GM12878 (cell line): ENCODE measurements at regions not wholly inside any gene's neighbourhood (a gene's known extent, or its start where the extent isn't known, plus 50 kb on each side); places are given as distances from the start of the nearest gene placed in this dataset.

Experiments
- ATAC-seq: fragments of 200-7000 bp; cut with Tn5 transposase; 3 replicates; pipeline ENCODE4 v1.9.1; 2020; ENCODE audit warnings: mild to moderate bottlenecking, moderate library complexity
- BruUV-seq: library from RNA; stranded (reverse); fragments of 400-500 nt; replicated peaks from 2 replicates; lab custom pipeline; 2021; lab: Mats Ljungman, UMichigan
- CTCF ChIA-PET: fragments of 300-600 bp; sonication (Branson Sonifier 250); formaldehyde crosslinking; extraction: SDS; loops from one replicate; lab custom pipeline; 2021; ENCODE audit warnings: inconsistent platforms; lab: Yijun Ruan, JAX
- POLR2A ChIA-PET: fragments of 350-600 bp; formaldehyde crosslinking; extraction: SDS; loops from one replicate; lab custom pipeline; 2021; ENCODE audit warnings: inconsistent platforms; lab: Charles Lee
- RAD21 ChIA-PET: fragments of 300-600 bp; sonication (Branson Sonifier 250); formaldehyde crosslinking; loops from one replicate; lab custom pipeline; 2023; ENCODE audit warnings: antibody characterized with exemption; ENCODE audit not compliant: unreplicated experiment; lab: Charles Lee
- SMC1A ChIA-PET: fragments of 300-600 bp; sonication (Branson Sonifier 250); formaldehyde crosslinking; loops from one replicate; lab custom pipeline; 2023; ENCODE audit not compliant: unreplicated experiment, uncharacterized antibody; lab: Charles Lee
- DNase-seq: peaks from one replicate; pipeline ENCODE4 v3.0.0-alpha.2; 2011; ENCODE audit warnings: low read depth, low spot score
- FAIRE-seq: peaks from 3 replicates; lab custom pipeline; 2011; peaks lifted over from hg19 to GRCh38; lab: Jason Lieb, UNC
- H2AFZ ChIP-seq: 2 replicates; pipeline ENCODE4 v1.6.0; 2011; ENCODE audit warnings: low read depth, low read length, control low read depth; ENCODE audit not compliant: control insufficient read depth
- H3K27ac ChIP-seq: 2 replicates; pipeline ENCODE4 v1.5.1; 2011; ENCODE audit warnings: control low read depth; ENCODE audit not compliant: control insufficient read depth, insufficient read depth
- H3K27me3 ChIP-seq, 2 experiments: replicated peaks in 1 of 2; 2 replicates each; pipeline versions ENCODE4 v1.6.0 to v1.6.1; 2011; ENCODE audit warnings: low read length in 1 of 2; ENCODE audit not compliant: control insufficient read depth in 2 of 2, insufficient read depth in 2 of 2
- H3K36me3 ChIP-seq, 2 experiments: 2 replicates each; pipeline ENCODE4 v1.5.1; 2011; ENCODE audit warnings: low read length in 1 of 2; ENCODE audit not compliant: control insufficient read depth in 2 of 2, insufficient read depth in 2 of 2
- H3K4me1 ChIP-seq: 2 replicates; pipeline ENCODE4 v1.6.1; 2011; ENCODE audit warnings: mild to moderate bottlenecking, low read length, moderate library complexity, mixed read lengths; ENCODE audit not compliant: control insufficient read depth, insufficient read depth
- H3K4me2 ChIP-seq: 2 replicates; pipeline ENCODE4 v1.6.0; 2011; ENCODE audit warnings: control low read depth; ENCODE audit not compliant: control insufficient read depth, insufficient read depth
- H3K4me3 ChIP-seq: fragments of 200-600 bp; sonication (generic); 2 replicates; pipeline ENCODE4 v1.5.1; 2016
- H3K79me2 ChIP-seq: 2 replicates; pipeline ENCODE4 v1.6.0; 2011; ENCODE audit warnings: low read length; ENCODE audit not compliant: control insufficient read depth, insufficient read depth
- H3K9ac ChIP-seq: 2 replicates; pipeline ENCODE4 v1.8.0; 2011; ENCODE audit warnings: low read length, control low read depth, mixed read lengths; ENCODE audit not compliant: control insufficient read depth, insufficient read depth
- H3K9me3 ChIP-seq: replicated peaks from 3 replicates; pipeline ENCODE4 v1.5.1; 2011; ENCODE audit warnings: mild to moderate bottlenecking, low read length; ENCODE audit not compliant: control insufficient read depth, insufficient read depth
- H4K20me1 ChIP-seq: 2 replicates; pipeline ENCODE4 v1.6.0; 2011; ENCODE audit not compliant: control insufficient read depth, insufficient read depth
- BCL11A ChIP-seq: IDR thresholded peaks from 2 replicates; pipeline ENCODE4 v1.6.1; 2011; ENCODE audit warnings: low read depth, low read length
- EZH2 ChIP-seq: IDR thresholded peaks from 2 replicates; pipeline ENCODE4 v1.6.1; 2012; ENCODE audit warnings: low read depth, mild to moderate bottlenecking, control low read depth, inconsistent platforms, low read length, borderline replicate concordance; ENCODE audit not compliant: control insufficient read depth
- HDAC6 ChIP-seq: fragments of 200-600 bp; sonication (generic); IDR thresholded peaks from one replicate; pipeline ENCODE4 v1.8.0; 2017; ENCODE audit warnings: antibody characterized with exemption; ENCODE audit not compliant: unreplicated experiment
- IKZF1 ChIP-seq: fragments of 450-650 bp; conservative IDR thresholded peaks from 2 replicates; pipeline ENCODE4 v1.6.1; 2017; ENCODE audit warnings: antibody characterized with exemption, mild to moderate bottlenecking
- KAT2A ChIP-seq: conservative IDR thresholded peaks from 2 replicates; pipeline ENCODE4 v1.6.1; 2011; ENCODE audit warnings: low read depth, low read length; ENCODE audit not compliant: control insufficient read depth
- MEF2A ChIP-seq: IDR thresholded peaks from 2 replicates; pipeline ENCODE4 v1.6.1; 2011; ENCODE audit warnings: low read depth, mild to moderate bottlenecking, low read length, moderate library complexity; ENCODE audit not compliant: insufficient read depth
- NR2F1 ChIP-seq: fragments of 450-650 bp; conservative IDR thresholded peaks from 2 replicates; pipeline ENCODE4 v1.6.1; 2017; ENCODE audit warnings: mild to moderate bottlenecking
- SREBF1 ChIP-seq: IDR thresholded peaks from 2 replicates; pipeline ENCODE4 v1.6.1; 2012; ENCODE audit warnings: mild to moderate bottlenecking, low read length
- WGBS: methylation state at CpG from one replicate; pipeline ENCODE4 v1.1.6; 2016; ENCODE audit warnings: low lambda C conversion rate; ENCODE audit not compliant: insufficient replicate concordance, insufficient coverage; ENCODE audit errors: missing lambda C conversion rate; 5-methylcytosine and 5-hydroxymethylcytosine counted together
- in situ Hi-C: fragments of 300-500 bp; cut with MboI; formaldehyde crosslinking; loops from 9 replicates; pipeline ENCODE4 v1.14.3; 2018; ENCODE audit warnings: mixed read lengths
- intact Hi-C: fragments of 100-400 bp; cut with micrococcal nuclease; formaldehyde crosslinking; loops from one replicate; pipeline ENCODE4 v1.14.2; 2022; ENCODE audit not compliant: unreplicated experiment
- TF ChIP-seq, protein P1 (sequence below): IDR thresholded peaks from 2 replicates; pipeline ENCODE4 v1.6.1; 2012; ENCODE audit warnings: improper control_type of control experiment, low read depth, low read length; ENCODE audit not compliant: insufficient replicate concordance
- TF ChIP-seq, protein P2 (sequence below): fragments of 450-650 bp; IDR thresholded peaks from 2 replicates; pipeline ENCODE4 v1.6.1; 2017; ENCODE audit warnings: mild to moderate bottlenecking
- TF ChIP-seq, protein P3 (sequence below), 3 experiments: IDR thresholded peaks in 2 of 3; conservative IDR thresholded peaks in 1 of 3; 2 replicates each; pipeline ENCODE4 v1.5.1; 2011; ENCODE audit warnings: low read depth in 3 of 3, low read length in 3 of 3, mild to moderate bottlenecking in 3 of 3, control low read depth in 2 of 3, moderate library complexity in 2 of 3, inconsistent platforms in 1 of 3, mixed read lengths in 1 of 3; ENCODE audit not compliant: control insufficient read depth in 2 of 3, insufficient read depth in 1 of 3; ENCODE audit errors: extremely low read depth in 1 of 3
- TF ChIP-seq, protein P4 (sequence below): fragments of 450-650 bp; formaldehyde crosslinking; IDR thresholded peaks from 2 replicates; pipeline ENCODE4 v1.4.0; 2022; ENCODE audit warnings: mild to moderate bottlenecking, moderate library complexity

DNA sequence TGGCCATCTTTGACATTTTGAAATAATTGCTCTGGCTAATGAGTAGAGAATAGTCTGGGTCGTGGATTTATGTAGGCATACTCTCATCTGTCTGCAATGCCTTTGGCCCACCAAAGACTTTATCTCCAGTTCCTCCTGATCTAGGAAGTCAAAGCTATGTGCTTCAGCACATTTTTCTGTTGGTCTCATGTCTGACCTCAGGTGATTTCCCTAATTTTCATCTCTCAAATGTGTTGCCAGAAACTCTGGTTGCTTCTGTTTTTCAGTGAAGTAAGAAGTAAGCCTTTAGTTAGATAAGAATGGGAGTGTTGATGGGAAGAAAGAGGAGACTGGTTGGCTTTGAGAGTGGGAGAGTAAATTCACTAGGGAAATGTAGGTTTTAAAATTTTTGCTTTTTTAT is 66.4 kb downstream of the GPR88 start:
- ATAC-seq (no peak), FAIRE-seq (no peak), DNase-seq (no peak)
- BruUV-seq: no TSS peak
- 0% methylated on average over 1 of the region's 1 CpG for WGBS
- Histone ChIP-seq H3K36me3 (no peaks in the 10 kb centered on the region), H3K4me1 (no peaks in the 10 kb centered on the region), H3K4me2 (no peak overlapping the region), H2AFZ (no peak overlapping the region), H3K27ac (no peak overlapping the region), H3K27me3 (no peaks in the 10 kb centered on the region; a peak in 1 of 4 replicates), H3K9me3 (no peaks in the 10 kb centered on the region), H3K4me3 (no peak overlapping the region), H3K9ac (no peak overlapping the region), H4K20me1 (no peaks in the 10 kb centered on the region), H3K79me2 (no peaks in the 10 kb centered on the region)
- CTCF ChIA-PET: interaction anchor here (1.4 kb wide), 1 partner anchor 259 kb away, joined by 4 read pairs; no protein-coding TSS in a partner anchor
- POLR2A ChIA-PET: no interaction called here
- RAD21 ChIA-PET: interaction anchor here (0.7 kb wide), 1 partner anchor 264 kb away, joined by 3 read pairs; no protein-coding TSS in a partner anchor
- in situ Hi-C loops: no loop called here
- SMC1A ChIA-PET: interaction anchor here (1.0 to 1.1 kb wide), 2 partner anchors 263 to 264 kb away, joined by 3 read pairs; no protein-coding TSS in a partner anchor
- intact Hi-C loops: no loop called here
- TF ChIP-seq SREBF1 (no peak), HDAC6 (no peak), MEF2A (no peak), IKZF1 (no peak), BCL11A (no peak), NR2F1 (no peak), KAT2A (no peak), EZH2 (no peak)
- TF ChIP-seq, protein P1, sequence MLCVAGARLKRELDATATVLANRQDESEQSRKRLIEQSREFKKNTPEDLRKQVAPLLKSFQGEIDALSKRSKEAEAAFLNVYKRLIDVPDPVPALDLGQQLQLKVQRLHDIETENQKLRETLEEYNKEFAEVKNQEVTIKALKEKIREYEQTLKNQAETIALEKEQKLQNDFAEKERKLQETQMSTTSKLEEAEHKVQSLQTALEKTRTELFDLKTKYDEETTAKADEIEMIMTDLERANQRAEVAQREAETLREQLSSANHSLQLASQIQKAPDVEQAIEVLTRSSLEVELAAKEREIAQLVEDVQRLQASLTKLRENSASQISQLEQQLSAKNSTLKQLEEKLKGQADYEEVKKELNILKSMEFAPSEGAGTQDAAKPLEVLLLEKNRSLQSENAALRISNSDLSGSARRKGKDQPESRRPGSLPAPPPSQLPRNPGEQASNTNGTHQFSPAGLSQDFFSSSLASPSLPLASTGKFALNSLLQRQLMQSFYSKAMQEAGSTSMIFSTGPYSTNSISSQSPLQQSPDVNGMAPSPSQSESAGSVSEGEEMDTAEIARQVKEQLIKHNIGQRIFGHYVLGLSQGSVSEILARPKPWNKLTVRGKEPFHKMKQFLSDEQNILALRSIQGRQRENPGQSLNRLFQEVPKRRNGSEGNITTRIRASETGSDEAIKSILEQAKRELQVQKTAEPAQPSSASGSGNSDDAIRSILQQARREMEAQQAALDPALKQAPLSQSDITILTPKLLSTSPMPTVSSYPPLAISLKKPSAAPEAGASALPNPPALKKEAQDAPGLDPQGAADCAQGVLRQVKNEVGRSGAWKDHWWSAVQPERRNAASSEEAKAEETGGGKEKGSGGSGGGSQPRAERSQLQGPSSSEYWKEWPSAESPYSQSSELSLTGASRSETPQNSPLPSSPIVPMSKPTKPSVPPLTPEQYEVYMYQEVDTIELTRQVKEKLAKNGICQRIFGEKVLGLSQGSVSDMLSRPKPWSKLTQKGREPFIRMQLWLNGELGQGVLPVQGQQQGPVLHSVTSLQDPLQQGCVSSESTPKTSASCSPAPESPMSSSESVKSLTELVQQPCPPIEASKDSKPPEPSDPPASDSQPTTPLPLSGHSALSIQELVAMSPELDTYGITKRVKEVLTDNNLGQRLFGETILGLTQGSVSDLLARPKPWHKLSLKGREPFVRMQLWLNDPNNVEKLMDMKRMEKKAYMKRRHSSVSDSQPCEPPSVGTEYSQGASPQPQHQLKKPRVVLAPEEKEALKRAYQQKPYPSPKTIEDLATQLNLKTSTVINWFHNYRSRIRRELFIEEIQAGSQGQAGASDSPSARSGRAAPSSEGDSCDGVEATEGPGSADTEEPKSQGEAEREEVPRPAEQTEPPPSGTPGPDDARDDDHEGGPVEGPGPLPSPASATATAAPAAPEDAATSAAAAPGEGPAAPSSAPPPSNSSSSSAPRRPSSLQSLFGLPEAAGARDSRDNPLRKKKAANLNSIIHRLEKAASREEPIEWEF: no peak
- TF ChIP-seq, protein P2, sequence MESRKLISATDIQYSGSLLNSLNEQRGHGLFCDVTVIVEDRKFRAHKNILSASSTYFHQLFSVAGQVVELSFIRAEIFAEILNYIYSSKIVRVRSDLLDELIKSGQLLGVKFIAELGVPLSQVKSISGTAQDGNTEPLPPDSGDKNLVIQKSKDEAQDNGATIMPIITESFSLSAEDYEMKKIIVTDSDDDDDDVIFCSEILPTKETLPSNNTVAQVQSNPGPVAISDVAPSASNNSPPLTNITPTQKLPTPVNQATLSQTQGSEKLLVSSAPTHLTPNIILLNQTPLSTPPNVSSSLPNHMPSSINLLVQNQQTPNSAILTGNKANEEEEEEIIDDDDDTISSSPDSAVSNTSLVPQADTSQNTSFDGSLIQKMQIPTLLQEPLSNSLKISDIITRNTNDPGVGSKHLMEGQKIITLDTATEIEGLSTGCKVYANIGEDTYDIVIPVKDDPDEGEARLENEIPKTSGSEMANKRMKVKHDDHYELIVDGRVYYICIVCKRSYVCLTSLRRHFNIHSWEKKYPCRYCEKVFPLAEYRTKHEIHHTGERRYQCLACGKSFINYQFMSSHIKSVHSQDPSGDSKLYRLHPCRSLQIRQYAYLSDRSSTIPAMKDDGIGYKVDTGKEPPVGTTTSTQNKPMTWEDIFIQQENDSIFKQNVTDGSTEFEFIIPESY: no peak
- TF ChIP-seq, protein P3, sequence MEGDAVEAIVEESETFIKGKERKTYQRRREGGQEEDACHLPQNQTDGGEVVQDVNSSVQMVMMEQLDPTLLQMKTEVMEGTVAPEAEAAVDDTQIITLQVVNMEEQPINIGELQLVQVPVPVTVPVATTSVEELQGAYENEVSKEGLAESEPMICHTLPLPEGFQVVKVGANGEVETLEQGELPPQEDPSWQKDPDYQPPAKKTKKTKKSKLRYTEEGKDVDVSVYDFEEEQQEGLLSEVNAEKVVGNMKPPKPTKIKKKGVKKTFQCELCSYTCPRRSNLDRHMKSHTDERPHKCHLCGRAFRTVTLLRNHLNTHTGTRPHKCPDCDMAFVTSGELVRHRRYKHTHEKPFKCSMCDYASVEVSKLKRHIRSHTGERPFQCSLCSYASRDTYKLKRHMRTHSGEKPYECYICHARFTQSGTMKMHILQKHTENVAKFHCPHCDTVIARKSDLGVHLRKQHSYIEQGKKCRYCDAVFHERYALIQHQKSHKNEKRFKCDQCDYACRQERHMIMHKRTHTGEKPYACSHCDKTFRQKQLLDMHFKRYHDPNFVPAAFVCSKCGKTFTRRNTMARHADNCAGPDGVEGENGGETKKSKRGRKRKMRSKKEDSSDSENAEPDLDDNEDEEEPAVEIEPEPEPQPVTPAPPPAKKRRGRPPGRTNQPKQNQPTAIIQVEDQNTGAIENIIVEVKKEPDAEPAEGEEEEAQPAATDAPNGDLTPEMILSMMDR (IDR thresholded peaks at IDR 0.05 in 2 of 3, conservative IDR thresholded peaks at IDR 0.05 in 1 of 3; ENCODE audit: control insufficient read depth in 2 of 3, extremely low read depth in 1 of 3, insufficient read depth in 1 of 3, low read depth in 3 of 3, low read length in 3 of 3): no peak
- TF ChIP-seq, protein P4, sequence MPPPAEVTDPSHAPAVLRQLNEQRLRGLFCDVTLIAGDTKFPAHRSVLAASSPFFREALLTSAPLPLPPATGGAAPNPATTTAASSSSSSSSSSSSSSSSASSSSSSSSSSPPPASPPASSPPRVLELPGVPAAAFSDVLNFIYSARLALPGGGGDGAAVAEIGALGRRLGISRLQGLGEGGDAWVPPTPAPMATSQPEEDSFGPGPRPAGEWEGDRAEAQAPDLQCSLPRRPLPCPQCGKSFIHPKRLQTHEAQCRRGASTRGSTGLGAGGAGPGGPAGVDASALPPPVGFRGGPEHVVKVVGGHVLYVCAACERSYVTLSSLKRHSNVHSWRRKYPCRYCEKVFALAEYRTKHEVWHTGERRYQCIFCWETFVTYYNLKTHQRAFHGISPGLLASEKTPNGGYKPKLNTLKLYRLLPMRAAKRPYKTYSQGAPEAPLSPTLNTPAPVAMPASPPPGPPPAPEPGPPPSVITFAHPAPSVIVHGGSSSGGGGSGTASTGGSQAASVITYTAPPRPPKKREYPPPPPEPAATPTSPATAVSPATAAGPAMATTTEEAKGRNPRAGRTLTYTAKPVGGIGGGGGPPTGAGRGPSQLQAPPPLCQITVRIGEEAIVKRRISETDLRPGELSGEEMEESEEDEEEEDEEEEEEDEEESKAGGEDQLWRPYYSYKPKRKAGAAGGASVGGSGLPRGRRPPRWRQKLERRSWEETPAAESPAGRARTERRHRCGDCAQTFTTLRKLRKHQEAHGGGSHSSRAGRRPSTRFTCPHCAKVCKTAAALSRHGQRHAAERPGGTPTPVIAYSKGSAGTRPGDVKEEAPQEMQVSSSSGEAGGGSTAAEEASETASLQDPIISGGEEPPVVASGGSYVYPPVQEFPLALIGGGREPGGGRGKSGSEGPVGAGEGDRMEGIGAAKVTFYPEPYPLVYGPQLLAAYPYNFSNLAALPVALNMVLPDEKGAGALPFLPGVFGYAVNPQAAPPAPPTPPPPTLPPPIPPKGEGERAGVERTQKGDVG (CRISPR knock-in tag): no peak
